Frontal cortex (tissue), 3 donors: ENCODE measurements at regions not wholly inside any gene's neighbourhood (a gene's known extent, or its start where the extent isn't known, plus 50 kb on each side); places are given as distances from the start of the nearest gene placed in this dataset.
A peak's percentile ranks its signal among the peaks of the same experiment; 100 is the strongest.
"Not testable (repeated sequence)": the region's sequence is repeated elsewhere in the genome, so short reads cannot be mapped to it uniquely, and the experiment has no call there.

Source experiments
- DNase-seq, 2 donors: peaks; one replicate each; pipeline ENCODE4 v3.0.0; 2012; ENCODE audit warnings: low spot score in 2 of 2
- FAIRE-seq: peaks from 2 replicates; lab custom pipeline; 2012; peaks lifted over from hg19 to GRCh38; lab: Jason Lieb, UNC
- donor health status: control.
- donor health status: control.
- donor health status: control.

GRCh38 chr10:46645110-46645509, 66.2 kb downstream of the SYT15 start:
- not testable (repeated sequence) for DNase-seq, FAIRE-seq

DNA sequence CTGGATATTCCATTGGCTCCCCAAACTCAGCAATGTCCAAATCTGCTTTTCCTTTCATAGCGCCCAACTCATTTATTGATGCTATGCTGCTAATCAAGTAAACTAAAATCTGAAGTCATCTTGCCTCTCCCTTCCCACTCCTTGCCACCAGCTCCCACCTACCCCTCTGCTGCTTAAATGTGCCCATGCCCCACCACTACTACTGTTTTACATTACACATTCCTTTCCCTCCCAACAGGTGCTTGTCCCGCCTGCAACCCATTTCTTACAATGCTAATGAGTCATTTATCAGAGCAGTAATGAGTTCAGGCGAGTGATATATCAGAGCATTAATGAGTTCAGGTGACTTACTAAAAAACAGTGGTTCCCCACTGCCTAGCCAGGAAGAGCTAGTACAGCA, 67.2 kb downstream of the SYT15 start:
- not testable (repeated sequence) for FAIRE-seq, DNase-seq

GRCh38 chr10:46650967-46651366, 72.0 kb downstream of the SYT15 start:
- not testable (repeated sequence) for FAIRE-seq, DNase-seq

GRCh38 chr10:46657437-46657836, 78.5 kb downstream of the SYT15 start:
- DNase-seq, FAIRE-seq: not testable (repeated sequence)

DNA sequence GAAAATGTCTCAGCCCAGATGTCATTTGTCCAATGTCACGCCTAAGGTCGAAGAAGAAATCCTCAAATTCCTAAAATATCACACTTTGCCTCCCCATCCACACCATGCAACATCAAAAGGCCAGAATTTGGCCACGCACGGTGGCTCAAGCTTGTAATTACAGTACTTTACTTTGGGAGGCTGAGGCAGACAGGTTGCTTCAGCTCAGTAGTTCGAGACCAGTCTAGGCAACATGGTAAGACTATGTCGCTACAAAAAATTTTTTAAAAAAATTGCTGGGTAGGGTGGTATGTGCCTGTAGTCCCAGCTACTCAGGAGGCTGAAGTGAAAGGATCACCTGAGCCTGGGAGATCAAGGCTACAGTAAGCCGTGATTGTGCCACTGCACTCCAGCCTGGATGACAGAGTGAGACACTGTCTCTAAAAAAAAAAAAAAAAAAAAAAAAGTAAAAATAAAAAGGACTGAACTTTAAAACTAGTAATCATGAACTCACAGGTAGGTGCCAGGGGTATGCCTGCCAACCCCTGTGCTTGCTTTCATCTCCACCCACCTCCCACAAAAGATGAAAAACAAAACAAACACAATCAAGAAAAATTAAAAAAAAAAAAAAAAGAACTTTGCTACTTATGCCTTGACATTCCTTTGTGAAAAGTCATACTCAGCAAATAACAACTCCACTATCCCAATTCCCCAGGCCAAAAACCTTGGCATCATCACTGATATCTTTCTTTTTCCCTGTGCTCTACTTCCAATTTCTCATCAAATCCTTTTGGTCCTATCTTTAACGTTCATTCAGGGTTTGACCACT, 81.3 kb downstream of the SYT15 start:
- not testable (repeated sequence) for FAIRE-seq, DNase-seq

- not testable (repeated sequence) for FAIRE-seq, DNase-seq
These were observed 81.9 kb downstream of the SYT15 start for GRCh38 chr10:46660835-46661164.

DNA sequence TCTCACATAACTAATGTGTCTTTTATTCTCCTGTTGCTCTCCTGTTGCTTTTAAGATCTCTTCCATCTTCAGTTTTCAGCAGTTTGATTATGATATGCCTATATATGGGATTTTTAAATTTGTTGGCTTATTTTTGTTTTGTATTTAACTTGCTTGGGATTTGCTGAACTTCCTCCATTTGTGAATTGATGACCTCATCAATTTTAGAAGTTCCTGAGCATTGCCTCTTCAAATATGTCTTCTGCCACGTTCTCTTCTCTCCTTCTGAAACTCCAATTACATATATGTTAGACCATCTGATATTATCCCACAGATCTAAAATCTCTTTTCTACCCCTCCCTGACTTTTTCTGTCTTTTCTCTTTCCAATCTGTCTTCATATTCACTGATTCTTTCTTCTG, 86.6 kb downstream of the SYT15 start:
- not testable (repeated sequence) for DNase-seq, FAIRE-seq

- DNase-seq, FAIRE-seq: not testable (repeated sequence)
These were observed 89.5 kb downstream of the SYT15 start for GRCh38 chr10:46668357-46668997.

DNA sequence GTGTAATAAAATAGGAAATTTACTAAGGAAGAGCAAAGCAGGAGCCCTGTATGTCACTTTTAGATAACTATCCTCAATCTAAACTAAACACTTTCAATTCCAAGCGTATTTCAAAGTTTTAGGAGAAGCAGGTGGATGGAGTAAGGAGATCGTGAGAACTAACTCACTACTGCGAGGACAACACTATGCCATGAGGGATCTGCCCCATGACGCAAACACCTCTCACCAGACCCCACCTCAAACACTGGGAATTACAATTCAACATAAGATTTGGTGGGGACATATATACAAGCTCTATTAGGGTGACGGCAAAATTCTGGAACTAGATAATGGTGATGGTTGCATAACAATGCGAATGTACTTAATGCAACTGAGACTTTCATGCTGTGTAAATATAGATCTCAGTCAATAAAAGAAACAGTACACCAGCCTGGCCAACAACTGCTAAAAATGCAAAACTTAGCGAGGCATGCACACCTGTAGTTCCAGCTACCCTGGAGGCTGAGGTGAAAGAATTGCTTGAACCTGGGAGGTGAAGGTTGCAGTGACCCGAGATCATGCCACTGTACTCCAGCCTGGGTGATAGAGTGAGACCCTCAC, 99.0 kb downstream of the SYT15 start:
- not testable (repeated sequence) for DNase-seq, FAIRE-seq

DNA sequence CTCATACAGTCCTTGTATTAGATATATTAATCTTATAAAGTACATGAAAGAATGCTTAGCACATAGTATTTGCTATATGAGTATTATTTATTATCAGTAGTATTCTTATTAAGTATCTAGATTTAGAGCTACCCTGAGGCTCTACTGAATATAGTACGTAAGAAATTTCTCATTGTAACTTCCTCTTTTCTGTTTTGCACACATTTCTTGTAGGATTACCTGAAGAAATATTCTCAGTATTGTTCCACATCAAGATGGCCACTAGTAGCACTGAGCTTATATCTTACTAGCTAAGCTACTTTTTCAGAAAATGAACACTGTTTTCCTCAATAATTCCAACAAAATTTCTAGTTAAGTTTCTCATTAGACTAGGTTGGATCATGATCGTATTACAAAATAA, 112.5 kb downstream of the SYT15 start:
- not testable (repeated sequence) for FAIRE-seq, DNase-seq

GRCh38 chr10:46693218-46693617, 114.3 kb downstream of the SYT15 start:
- not testable (repeated sequence) for DNase-seq, FAIRE-seq

DNA sequence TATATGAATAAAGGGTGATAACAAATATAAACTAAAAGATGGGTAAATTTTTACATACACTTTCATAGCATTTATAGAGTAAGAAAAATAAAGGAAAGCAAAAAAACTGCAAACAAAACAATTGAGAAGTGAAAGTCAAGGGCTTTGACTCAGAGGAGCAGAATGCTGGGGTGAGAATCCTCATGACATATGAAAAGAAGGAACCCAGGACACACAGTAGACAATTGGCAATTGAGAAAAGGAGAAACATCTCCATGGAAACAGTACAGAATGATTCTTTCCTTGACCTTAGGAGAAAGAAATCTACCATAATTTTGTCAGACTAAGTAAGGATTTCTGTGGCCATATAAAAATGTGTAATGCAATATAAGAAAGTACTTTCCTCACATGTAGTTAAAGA, 138.3 kb downstream of the SYT15 start:
- peak; percentile 89 for FAIRE-seq
- not testable (repeated sequence) for DNase-seq

DNA sequence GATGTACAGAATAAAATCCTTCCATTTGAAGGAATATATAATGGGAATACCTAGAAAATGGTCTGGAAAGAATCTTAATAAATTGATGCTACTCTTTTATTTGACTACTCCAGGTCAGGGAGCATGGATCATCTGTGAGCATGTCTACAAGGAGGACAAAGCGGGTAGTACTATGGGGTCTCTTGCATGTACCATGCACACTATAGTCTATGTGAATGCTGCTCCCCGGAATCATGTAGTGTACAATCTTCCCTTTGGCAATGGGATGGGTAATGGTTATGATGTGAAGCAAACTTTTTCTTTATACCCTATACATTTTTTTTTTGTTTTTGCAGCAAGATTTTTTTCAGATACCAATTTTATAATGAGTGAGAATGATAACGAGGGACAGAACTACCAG, 139.1 kb downstream of the SYT15 start:
- not testable (repeated sequence) for DNase-seq, FAIRE-seq

DNA sequence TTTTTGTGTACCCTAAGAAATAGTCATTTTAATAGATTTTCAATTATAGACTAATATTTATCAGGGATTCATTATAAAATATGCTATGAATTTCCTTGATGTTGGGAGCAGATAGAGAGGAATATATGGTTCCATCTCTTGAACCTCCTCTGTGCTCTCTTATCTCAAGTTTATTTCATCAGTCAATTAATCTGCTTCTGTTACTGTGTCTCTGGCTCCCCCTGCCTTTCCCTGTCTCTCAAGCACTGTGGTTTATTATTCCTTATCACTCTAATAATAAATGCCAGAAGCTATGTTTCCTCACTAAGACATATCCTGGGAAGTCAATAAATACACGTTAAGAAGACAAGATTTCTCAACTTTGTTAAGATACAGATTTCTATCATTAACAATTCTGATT, 141.5 kb downstream of the SYT15 start:
- not testable (repeated sequence) for DNase-seq, FAIRE-seq

DNA sequence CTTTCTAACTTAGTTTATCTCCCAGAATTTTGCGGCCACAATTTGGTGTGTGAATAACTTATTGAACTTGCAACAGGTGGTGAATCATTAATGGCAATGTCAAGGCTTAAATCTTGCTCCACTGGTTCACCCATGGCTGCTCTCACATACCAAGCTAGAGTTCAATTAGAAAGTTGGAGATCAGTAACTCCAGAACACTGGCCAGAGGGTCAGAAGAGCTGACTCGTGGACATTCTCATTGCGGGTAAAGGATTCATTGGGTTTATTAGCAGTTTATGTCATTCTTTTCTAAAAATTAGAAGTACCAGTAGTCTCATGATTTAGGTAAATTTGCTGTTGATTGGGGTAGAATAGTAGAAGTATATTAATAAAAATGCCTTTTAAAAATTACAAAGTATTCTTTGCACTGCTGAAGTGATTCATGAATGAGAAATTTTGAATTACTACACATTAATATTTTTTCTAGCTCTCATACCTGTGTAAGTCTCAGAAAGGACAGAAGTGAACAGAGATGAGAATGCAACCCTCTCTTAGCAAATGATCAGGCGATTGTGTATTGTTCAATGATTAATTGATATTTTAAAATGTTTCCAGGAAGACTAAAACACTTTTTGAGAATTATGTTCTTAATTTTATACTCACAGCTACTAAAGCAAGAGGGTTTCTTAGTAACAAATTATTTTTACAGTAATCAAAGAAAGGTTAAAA, 142.0 kb downstream of the SYT15 start:
- FAIRE-seq, result not testable (repeated sequence)

GRCh38 chr10:46724258-46724657, 145.3 kb downstream of the SYT15 start:
- DNase-seq, FAIRE-seq: not testable (repeated sequence)

More for the DNA sequence above, 142.0 kb downstream of the SYT15 start:
- DNase-seq, result not testable (repeated sequence)

DNA sequence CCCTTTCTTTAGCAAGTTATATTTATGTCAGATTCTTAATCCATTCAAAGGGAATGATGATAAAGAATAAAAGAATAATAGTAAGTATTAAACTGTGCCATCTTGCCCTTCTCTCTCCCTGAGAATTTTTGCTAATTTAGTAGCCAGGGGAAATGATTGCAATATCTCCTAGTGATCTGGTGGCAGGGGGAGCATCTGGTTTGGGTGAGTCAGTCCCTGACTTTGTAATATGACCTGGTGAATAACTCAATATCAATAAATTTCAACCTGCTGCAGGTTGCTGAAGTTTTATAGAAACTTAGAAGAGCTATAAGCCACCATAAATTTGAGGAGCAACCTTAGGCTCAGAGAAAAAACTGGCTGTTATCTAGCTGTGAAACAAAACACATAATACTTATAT, 149.4 kb downstream of the SYT15 start:
- not testable (repeated sequence) for FAIRE-seq, DNase-seq

DNA sequence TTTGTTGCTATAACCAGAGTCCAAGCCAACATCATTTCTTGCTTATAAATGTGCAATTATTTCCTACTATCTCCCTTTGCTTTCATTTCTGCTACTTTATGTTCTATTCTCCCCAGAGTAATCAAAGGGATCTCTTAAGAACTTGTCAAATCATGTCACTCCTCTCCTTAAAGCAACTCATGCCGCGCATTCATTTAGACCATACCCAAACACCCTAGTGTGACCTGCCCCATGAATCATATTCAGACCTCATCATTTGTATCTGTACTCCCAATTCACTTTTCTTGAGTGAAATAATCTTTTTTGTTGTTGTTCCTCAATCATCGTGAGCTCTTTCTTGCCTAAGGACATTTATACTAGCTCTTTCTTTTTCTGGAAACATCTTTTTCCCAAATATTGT, 151.8 kb downstream of the SYT15 start:
- DNase-seq, FAIRE-seq: not testable (repeated sequence)

GRCh38 chr10:46733635-46734261, 154.8 kb downstream of the SYT15 start:
- not testable (repeated sequence) for FAIRE-seq, DNase-seq
